A673 (cell line): ENCODE measurements at regions not wholly inside any gene's neighbourhood (a gene's known extent, or its start where the extent isn't known, plus 50 kb on each side); places are given as distances from the start of the nearest gene placed in this dataset.

ENCODE experiments used
- EZH2 ChIP-seq: fragments of 200-600 bp; sonication (generic); IDR thresholded peaks from 2 replicates; pipeline ENCODE4 v1.6.1; 2017; ENCODE audit warnings: borderline replicate concordance, low read depth, mild to moderate bottlenecking, mixed read lengths, antibody characterized with exemption, low read length; ENCODE audit not compliant: poor library complexity, severe bottlenecking
- TF ChIP-seq, protein P1 (sequence below): fragments of 300-800, 200-600 bp; sonication (generic); conservative IDR thresholded peaks from 2 replicates; pipeline ENCODE4 v1.5.1; 2017; ENCODE audit warnings: low read depth, mild to moderate bottlenecking, antibody characterized with exemption, low read length, moderate library complexity, mixed read lengths

DNA sequence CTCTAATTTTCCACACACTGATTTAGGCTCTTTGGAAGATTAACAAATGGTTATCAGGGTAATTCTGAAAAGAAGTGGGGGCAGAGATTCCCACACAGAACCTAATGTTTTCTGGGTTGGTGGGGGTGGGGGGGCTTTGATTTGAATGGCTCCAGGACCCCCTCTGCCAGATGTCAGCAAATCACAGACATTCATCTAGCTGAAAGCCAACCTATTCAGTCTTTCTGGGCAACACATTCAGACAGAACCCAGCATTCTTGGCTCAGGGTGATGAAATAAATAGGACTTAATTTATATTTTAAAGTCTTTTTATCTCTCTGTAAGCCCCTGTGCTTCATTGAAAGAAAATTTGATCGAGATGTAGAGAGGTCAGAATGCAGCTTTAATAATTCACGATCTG is 533.2 kb downstream of the XYLT1 start:
- TF ChIP-seq, protein P1, sequence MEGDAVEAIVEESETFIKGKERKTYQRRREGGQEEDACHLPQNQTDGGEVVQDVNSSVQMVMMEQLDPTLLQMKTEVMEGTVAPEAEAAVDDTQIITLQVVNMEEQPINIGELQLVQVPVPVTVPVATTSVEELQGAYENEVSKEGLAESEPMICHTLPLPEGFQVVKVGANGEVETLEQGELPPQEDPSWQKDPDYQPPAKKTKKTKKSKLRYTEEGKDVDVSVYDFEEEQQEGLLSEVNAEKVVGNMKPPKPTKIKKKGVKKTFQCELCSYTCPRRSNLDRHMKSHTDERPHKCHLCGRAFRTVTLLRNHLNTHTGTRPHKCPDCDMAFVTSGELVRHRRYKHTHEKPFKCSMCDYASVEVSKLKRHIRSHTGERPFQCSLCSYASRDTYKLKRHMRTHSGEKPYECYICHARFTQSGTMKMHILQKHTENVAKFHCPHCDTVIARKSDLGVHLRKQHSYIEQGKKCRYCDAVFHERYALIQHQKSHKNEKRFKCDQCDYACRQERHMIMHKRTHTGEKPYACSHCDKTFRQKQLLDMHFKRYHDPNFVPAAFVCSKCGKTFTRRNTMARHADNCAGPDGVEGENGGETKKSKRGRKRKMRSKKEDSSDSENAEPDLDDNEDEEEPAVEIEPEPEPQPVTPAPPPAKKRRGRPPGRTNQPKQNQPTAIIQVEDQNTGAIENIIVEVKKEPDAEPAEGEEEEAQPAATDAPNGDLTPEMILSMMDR = no peak
- no peak for TF ChIP-seq EZH2
